IMR-90 (cell line): ENCODE measurements at regions not wholly inside any gene's neighbourhood (a gene's known extent, or its start where the extent isn't known, plus 50 kb on each side); places are given as distances from the start of the nearest gene placed in this dataset.

Experiments
- CEBPB ChIP-seq: IDR thresholded peaks from 2 replicates; pipeline ENCODE4 v1.6.1; 2012; ENCODE audit warnings: low read depth, low read length, improper control_type of control experiment
- MXI1 ChIP-seq: IDR thresholded peaks from 2 replicates; pipeline ENCODE4 v1.6.1; 2012; ENCODE audit warnings: low read depth, mild to moderate bottlenecking, low read length, moderate library complexity, borderline replicate concordance

DNA sequence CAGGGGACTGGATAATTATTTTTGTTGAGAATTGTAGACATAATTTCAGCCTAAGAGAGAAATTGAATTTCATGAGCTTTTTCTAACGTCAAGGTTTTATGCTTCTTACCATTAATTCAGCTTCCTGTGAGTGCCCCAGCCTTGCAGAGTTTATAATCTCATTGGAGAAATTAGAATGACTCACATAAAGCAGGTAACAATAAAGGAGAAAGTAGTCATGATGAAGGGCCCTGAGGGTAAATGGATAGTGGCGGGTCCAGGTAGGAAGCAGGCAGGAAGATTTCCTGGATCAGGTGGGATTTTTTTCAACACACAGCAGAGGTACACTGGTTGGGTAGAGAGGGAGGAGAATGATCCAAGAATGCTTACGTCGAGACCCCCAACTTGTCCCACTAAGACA is 311.4 kb downstream of the BARHL2 start:
- TF ChIP-seq CEBPB (no peak), MXI1 (no peak)
